GM23248 (cell line): ENCODE measurements at regions not wholly inside any gene's neighbourhood (a gene's known extent, or its start where the extent isn't known, plus 50 kb on each side); places are given as distances from the start of the nearest gene placed in this dataset.
A peak's percentile ranks its signal among the peaks of the same experiment; 100 is the strongest.

Source experiments
- DNase-seq: peaks from one replicate; pipeline ENCODE4 v3.0.0-alpha.2; 2015
- H2AFZ ChIP-seq: fragments of 200-600 bp; sonication (generic); 2 replicates; pipeline ENCODE4 v1.6.1; 2016; ENCODE audit warnings: antibody characterized with exemption
- H3F3A ChIP-seq: fragments of 200-600 bp; sonication (generic); 2 replicates; pipeline ENCODE4 v1.6.1; 2016; ENCODE audit warnings: mild to moderate bottlenecking, antibody characterized with exemption, mixed run types; ENCODE audit not compliant: insufficient read depth
- H3K27ac ChIP-seq: fragments of 200-600 bp; sonication (generic); 2 replicates; pipeline ENCODE4 v1.5.1; 2016; ENCODE audit warnings: mild to moderate bottlenecking
- H3K27me3 ChIP-seq: fragments of 200-600 bp; sonication (generic); replicated peaks from 2 replicates; pipeline ENCODE4 v1.6.1; 2016; ENCODE audit warnings: mild to moderate bottlenecking; ENCODE audit not compliant: insufficient read depth
- H3K36me3 ChIP-seq: fragments of 200-600 bp; sonication (generic); 2 replicates; pipeline ENCODE4 v1.6.1; 2016; ENCODE audit warnings: low read depth, mild to moderate bottlenecking
- H3K4me1 ChIP-seq: fragments of 200-600 bp; sonication (generic); 2 replicates; pipeline ENCODE4 v1.6.1; 2016; ENCODE audit warnings: mild to moderate bottlenecking; ENCODE audit not compliant: insufficient read depth
- H3K4me2 ChIP-seq: fragments of 200-600 bp; sonication (generic); one replicate; pipeline ENCODE4 v1.6.1; 2016; ENCODE audit warnings: mild to moderate bottlenecking; ENCODE audit not compliant: unreplicated experiment
- H3K4me3 ChIP-seq: fragments of 200-600 bp; sonication (generic); 2 replicates; pipeline ENCODE4 v1.5.1; 2016; ENCODE audit warnings: mild to moderate bottlenecking
- H3K79me2 ChIP-seq: fragments of 200-600 bp; sonication (generic); 2 replicates; pipeline ENCODE4 v1.6.1; 2016; ENCODE audit warnings: mild to moderate bottlenecking; ENCODE audit not compliant: insufficient read depth
- H3K9ac ChIP-seq: fragments of 200-600 bp; sonication (generic); 2 replicates; pipeline ENCODE4 v1.6.1; 2016; ENCODE audit warnings: mild to moderate bottlenecking
- H3K9me2 ChIP-seq: fragments of 200-600 bp; sonication (generic); 2 replicates; pipeline ENCODE4 v1.6.1; 2016; ENCODE audit warnings: mixed run types, mild to moderate bottlenecking, moderate library complexity; ENCODE audit not compliant: insufficient read depth
- H3K9me3 ChIP-seq: fragments of 200-600 bp; sonication (generic); one replicate; pipeline ENCODE4 v1.6.1; 2017; ENCODE audit warnings: low read depth
- H4K20me1 ChIP-seq: fragments of 200-600 bp; sonication (generic); 2 replicates; pipeline ENCODE4 v1.6.0; 2016; ENCODE audit not compliant: insufficient read depth
- EZH2 ChIP-seq: fragments of 200-600 bp; sonication (generic); IDR thresholded peaks from 2 replicates; pipeline ENCODE4 v1.6.1; 2018; ENCODE audit warnings: antibody characterized with exemption, mild to moderate bottlenecking; ENCODE audit not compliant: insufficient read depth, poor library complexity, severe bottlenecking
- EZH2phosphoT487 ChIP-seq: fragments of 200-600 bp; sonication (generic); IDR thresholded peaks from 2 replicates; pipeline ENCODE4 v1.6.1; 2018; ENCODE audit warnings: antibody characterized with exemption, moderate library complexity, mild to moderate bottlenecking, low read depth; ENCODE audit not compliant: insufficient read depth
- WGBS, 2 experiments: methylation state at CpG; one replicate each; pipeline ENCODE4 v1.1.6; 2015 to 2017; ENCODE audit warnings: low lambda C conversion rate in 2 of 2, low coverage in 1 of 2; ENCODE audit errors: missing lambda C conversion rate in 2 of 2; 5-methylcytosine and 5-hydroxymethylcytosine counted together
- in situ Hi-C: fragments of 300-500 bp; cut with MboI; formaldehyde crosslinking; loops from 2 replicates; pipeline ENCODE4 v1.15.0; 2020

DNA sequence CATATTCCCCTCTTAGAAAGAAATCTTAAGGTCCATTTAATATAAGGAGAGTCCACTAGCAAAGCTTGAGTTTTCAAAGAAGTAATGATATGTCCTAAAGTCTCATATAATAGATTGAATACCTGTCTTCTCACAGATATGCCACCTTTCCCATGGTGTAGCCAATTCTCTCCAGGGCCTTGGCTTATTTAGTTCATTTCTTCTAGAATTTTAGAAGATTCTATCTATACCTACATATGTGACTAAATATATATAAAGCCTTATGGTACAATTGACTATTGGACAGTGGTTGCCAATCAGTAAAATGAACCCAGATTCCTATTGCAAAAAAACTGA is 370.7 kb upstream of the MAF start:
- H2AFZ ChIP-seq: no peak overlapping the region
- no peaks in the 10 kb centered on the region for H3K79me2 ChIP-seq
- H3K27me3 ChIP-seq: no peaks in the 10 kb centered on the region
- H3K9me3 ChIP-seq: no peaks in the 10 kb centered on the region
- no peak overlapping the region for H3K4me2 ChIP-seq
- no peaks in the 10 kb centered on the region for H3K9me2 ChIP-seq
- H4K20me1 ChIP-seq: no peaks in the 10 kb centered on the region
- no peak overlapping the region for H3K27ac ChIP-seq
- no peak overlapping the region for H3K9ac ChIP-seq
- in situ Hi-C loops: no loop called here
- no peak for DNase-seq
- H3K4me3 ChIP-seq: no peak overlapping the region
- H3K36me3 ChIP-seq: no peaks in the 10 kb centered on the region
- TF ChIP-seq EZH2: no peak
- no peak for TF ChIP-seq EZH2phosphoT487
- H3K4me1 ChIP-seq: no peaks in the 10 kb centered on the region
- H3F3A ChIP-seq: no peaks in the 10 kb centered on the region

DNA sequence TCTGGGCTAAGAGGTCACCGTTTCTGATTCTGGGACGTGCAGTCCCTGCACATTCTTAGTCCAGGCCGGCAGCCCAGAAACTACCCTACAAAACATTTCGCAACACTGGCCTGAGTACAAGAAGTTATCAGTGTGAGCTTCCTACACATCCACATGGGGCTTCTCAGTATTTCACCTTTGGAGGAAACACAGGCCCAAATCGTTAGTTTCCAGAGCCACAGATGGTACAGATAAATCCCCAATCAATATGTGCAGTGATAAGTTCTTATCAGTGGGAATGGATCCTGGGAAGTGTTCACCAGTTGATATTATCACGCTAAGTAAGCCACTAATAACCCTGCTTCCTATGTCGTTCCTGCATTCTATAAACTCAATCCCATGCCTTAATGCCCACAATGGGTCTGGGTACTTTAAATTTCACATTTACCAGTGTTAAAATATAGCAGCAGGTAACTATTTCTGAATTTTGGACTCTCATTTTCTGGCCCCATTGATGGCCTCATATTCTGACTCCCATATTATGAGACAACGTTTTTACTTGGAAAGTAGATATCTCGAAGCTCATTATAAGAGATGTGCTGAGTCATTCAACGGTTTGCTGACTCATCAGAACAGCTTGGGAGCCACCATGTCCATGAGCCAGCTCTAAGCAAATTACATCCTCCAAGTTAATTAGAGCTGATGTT is 370.2 kb upstream of the MAF start:
- Histone ChIP-seq H3K9me3 (no peaks in the 10 kb centered on the region), H4K20me1 (no peaks in the 10 kb centered on the region), H3K27ac (no peak overlapping the region), H3K4me3 (no peak overlapping the region), H2AFZ (no peak overlapping the region), H3K9ac (no peak overlapping the region), H3F3A (no peaks in the 10 kb centered on the region), H3K4me1 (no peaks in the 10 kb centered on the region), H3K79me2 (no peaks in the 10 kb centered on the region), H3K27me3 (no peaks in the 10 kb centered on the region), H3K36me3 (no peaks in the 10 kb centered on the region), H3K9me2 (no peaks in the 10 kb centered on the region), H3K4me2 (no peak overlapping the region)
- DNase-seq: peak; percentile 3
- in situ Hi-C loops: no loop called here
- 34% methylated on average over 10 of the region's 10 CpGs for WGBS, 2 experiments
- TF ChIP-seq EZH2 (no peak), EZH2phosphoT487 (no peak)

- Histone ChIP-seq H3K36me3 (no peaks in the 10 kb centered on the region), H3K79me2 (no peaks in the 10 kb centered on the region), H2AFZ (no peak overlapping the region), H3F3A (no peaks in the 10 kb centered on the region), H3K4me2 (no peak overlapping the region), H3K27ac (no peak overlapping the region), H3K4me1 (no peaks in the 10 kb centered on the region), H3K4me3 (no peak overlapping the region), H4K20me1 (no peaks in the 10 kb centered on the region), H3K27me3 (no peaks in the 10 kb centered on the region), H3K9me3 (no peaks in the 10 kb centered on the region), H3K9ac (no peak overlapping the region), H3K9me2 (no peaks in the 10 kb centered on the region)
- in situ Hi-C loops: no loop called here
- no peak for TF ChIP-seq EZH2phosphoT487
- TF ChIP-seq EZH2: no peak
- DNase-seq: no peak
- WGBS, 2 experiments: 31 to 33% methylated on average over 3 of the region's 3 CpGs
Measured at GRCh38 chr16:79970087-79970486, 369.6 kb upstream of the MAF start.

DNA sequence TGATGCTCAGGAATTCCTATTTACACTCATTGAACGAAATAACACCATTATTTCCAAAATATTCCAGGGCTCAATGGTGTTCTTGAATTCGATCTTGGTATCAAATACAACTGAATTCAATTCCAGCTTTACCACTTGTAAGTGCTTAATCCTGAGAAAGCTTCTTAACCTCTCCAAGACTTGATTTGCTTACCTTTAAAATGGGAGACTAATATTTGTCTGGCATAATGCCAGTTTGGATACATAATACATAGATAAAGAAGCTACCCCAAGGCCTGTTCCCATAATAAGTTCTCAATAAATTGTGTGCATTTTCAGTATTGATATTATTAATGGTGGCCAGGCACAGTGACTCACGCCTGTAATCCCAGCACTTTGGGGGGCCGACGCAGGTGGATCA is 368.9 kb upstream of the MAF start:
- no peaks in the 10 kb centered on the region for H3K9me3 ChIP-seq
- no peaks in the 10 kb centered on the region for H3K9me2 ChIP-seq
- no peak for TF ChIP-seq EZH2
- TF ChIP-seq EZH2phosphoT487: no peak
- in situ Hi-C loops: no loop called here
- no peak for DNase-seq
- 64 to 77% methylated on average over 5 of the region's 5 CpGs for WGBS, 2 experiments
- no peak overlapping the region for H3K4me3 ChIP-seq
- no peaks in the 10 kb centered on the region for H3K79me2 ChIP-seq
- H3F3A ChIP-seq: no peaks in the 10 kb centered on the region
- no peak overlapping the region for H3K9ac ChIP-seq
- no peak overlapping the region for H3K27ac ChIP-seq
- no peaks in the 10 kb centered on the region for H4K20me1 ChIP-seq
- no peak overlapping the region for H2AFZ ChIP-seq
- H3K36me3 ChIP-seq: no peaks in the 10 kb centered on the region
- no peaks in the 10 kb centered on the region for H3K4me1 ChIP-seq
- no peak overlapping the region for H3K4me2 ChIP-seq
- H3K27me3 ChIP-seq: no peaks in the 10 kb centered on the region

- Histone ChIP-seq H3K4me2 (no peak overlapping the region), H3K36me3 (no peaks in the 10 kb centered on the region), H3K27me3 (no peaks in the 10 kb centered on the region), H3F3A (no peaks in the 10 kb centered on the region), H3K9ac (no peak overlapping the region), H3K79me2 (no peaks in the 10 kb centered on the region), H3K4me1 (no peaks in the 10 kb centered on the region), H3K9me3 (no peaks in the 10 kb centered on the region), H3K27ac (no peak overlapping the region), H3K4me3 (no peak overlapping the region), H2AFZ (no peak overlapping the region), H3K9me2 (no peaks in the 10 kb centered on the region), H4K20me1 (no peaks in the 10 kb centered on the region)
- no peak for DNase-seq
- in situ Hi-C loops: no loop called here
- TF ChIP-seq EZH2: no peak
- TF ChIP-seq EZH2phosphoT487: no peak
- 32 to 50% methylated on average over 2 of the region's 2 CpGs for WGBS, 2 experiments
Measured at GRCh38 chr16:79966226-79966625, 365.7 kb upstream of the MAF start.
